Ishikawa (cell line): ENCODE measurements at regions not wholly inside any gene's neighbourhood (a gene's known extent, or its start where the extent isn't known, plus 50 kb on each side); places are given as distances from the start of the nearest gene placed in this dataset.

Experiments
- CREB1 ChIP-seq: IDR thresholded peaks from 2 replicates; pipeline ENCODE4 v1.6.1; 2012; ENCODE audit warnings: low read depth
- EGR1 ChIP-seq: IDR thresholded peaks from 2 replicates; pipeline ENCODE4 v1.6.1; 2012
- EP300 ChIP-seq: IDR thresholded peaks from 2 replicates; pipeline ENCODE4 v1.6.1; 2012; ENCODE audit warnings: borderline replicate concordance
- FOXM1 ChIP-seq: IDR thresholded peaks from 2 replicates; pipeline ENCODE4 v1.6.1; 2012; ENCODE audit warnings: low read depth, borderline replicate concordance
- NFIC ChIP-seq: IDR thresholded peaks from 2 replicates; pipeline ENCODE4 v1.6.1; 2012
- RAD21 ChIP-seq: IDR thresholded peaks from 2 replicates; pipeline ENCODE4 v1.6.1; 2012; ENCODE audit warnings: low read depth
- TAF1 ChIP-seq: IDR thresholded peaks from 2 replicates; pipeline ENCODE4 v1.6.1; 2012; ENCODE audit warnings: low read depth, mild to moderate bottlenecking
- TCF12 ChIP-seq: IDR thresholded peaks from 2 replicates; pipeline ENCODE4 v1.6.1; 2012; ENCODE audit warnings: low read depth
- TEAD4 ChIP-seq: IDR thresholded peaks from 2 replicates; pipeline ENCODE4 v1.6.1; 2012
- YY1 ChIP-seq: IDR thresholded peaks from 2 replicates; pipeline ENCODE4 v1.6.1; 2012; ENCODE audit warnings: low read depth
- ZBTB7A ChIP-seq: IDR thresholded peaks from 2 replicates; pipeline ENCODE4 v1.6.1; 2012; ENCODE audit warnings: low read depth
- TF ChIP-seq, protein P1 (sequence below): IDR thresholded peaks from 2 replicates; pipeline ENCODE4 v1.6.1; 2012
- TF ChIP-seq, protein P2 (sequence below): IDR thresholded peaks from 2 replicates; pipeline ENCODE4 v1.6.1; 2012
- TF ChIP-seq, protein P3 (sequence below): IDR thresholded peaks from 2 replicates; pipeline ENCODE4 v1.6.1; 2012; ENCODE audit warnings: low read depth, mild to moderate bottlenecking

DNA sequence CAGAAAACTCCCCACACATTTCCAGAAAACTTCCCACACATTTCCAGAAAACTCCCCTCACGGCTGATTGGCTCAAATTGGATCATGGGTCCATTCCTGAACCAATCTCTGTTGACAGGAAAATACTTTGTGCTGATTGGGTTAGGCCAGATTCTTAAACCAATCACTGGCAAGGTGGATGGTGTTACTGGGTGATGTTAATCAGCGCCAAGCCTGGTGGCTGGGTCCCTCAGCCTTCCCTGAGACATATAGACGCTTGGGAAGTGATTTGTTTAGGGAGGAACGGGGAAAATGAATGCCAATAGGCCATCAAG, 199.4 kb upstream of the UBE2E2 start:
- TF ChIP-seq TAF1: no peak
- no peak for TF ChIP-seq EP300
- TF ChIP-seq RAD21: no peak
- TF ChIP-seq TEAD4: no peak
- TF ChIP-seq, protein P1, sequence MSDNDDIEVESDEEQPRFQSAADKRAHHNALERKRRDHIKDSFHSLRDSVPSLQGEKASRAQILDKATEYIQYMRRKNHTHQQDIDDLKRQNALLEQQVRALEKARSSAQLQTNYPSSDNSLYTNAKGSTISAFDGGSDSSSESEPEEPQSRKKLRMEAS: no peak
- TF ChIP-seq, protein P2, sequence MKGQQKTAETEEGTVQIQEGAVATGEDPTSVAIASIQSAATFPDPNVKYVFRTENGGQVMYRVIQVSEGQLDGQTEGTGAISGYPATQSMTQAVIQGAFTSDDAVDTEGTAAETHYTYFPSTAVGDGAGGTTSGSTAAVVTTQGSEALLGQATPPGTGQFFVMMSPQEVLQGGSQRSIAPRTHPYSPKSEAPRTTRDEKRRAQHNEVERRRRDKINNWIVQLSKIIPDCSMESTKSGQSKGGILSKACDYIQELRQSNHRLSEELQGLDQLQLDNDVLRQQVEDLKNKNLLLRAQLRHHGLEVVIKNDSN: no peak
- TF ChIP-seq NFIC: no peak
- TF ChIP-seq YY1: no peak
- TF ChIP-seq, protein P3, sequence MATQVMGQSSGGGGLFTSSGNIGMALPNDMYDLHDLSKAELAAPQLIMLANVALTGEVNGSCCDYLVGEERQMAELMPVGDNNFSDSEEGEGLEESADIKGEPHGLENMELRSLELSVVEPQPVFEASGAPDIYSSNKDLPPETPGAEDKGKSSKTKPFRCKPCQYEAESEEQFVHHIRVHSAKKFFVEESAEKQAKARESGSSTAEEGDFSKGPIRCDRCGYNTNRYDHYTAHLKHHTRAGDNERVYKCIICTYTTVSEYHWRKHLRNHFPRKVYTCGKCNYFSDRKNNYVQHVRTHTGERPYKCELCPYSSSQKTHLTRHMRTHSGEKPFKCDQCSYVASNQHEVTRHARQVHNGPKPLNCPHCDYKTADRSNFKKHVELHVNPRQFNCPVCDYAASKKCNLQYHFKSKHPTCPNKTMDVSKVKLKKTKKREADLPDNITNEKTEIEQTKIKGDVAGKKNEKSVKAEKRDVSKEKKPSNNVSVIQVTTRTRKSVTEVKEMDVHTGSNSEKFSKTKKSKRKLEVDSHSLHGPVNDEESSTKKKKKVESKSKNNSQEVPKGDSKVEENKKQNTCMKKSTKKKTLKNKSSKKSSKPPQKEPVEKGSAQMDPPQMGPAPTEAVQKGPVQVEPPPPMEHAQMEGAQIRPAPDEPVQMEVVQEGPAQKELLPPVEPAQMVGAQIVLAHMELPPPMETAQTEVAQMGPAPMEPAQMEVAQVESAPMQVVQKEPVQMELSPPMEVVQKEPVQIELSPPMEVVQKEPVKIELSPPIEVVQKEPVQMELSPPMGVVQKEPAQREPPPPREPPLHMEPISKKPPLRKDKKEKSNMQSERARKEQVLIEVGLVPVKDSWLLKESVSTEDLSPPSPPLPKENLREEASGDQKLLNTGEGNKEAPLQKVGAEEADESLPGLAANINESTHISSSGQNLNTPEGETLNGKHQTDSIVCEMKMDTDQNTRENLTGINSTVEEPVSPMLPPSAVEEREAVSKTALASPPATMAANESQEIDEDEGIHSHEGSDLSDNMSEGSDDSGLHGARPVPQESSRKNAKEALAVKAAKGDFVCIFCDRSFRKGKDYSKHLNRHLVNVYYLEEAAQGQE: no peak
- TF ChIP-seq CREB1: no peak
- TF ChIP-seq TCF12: no peak
- TF ChIP-seq FOXM1: no peak
- TF ChIP-seq ZBTB7A: no peak
- no peak for TF ChIP-seq EGR1
